LNCaP clone FGC (cell line): ENCODE measurements at regions not wholly inside any gene's neighbourhood (a gene's known extent, or its start where the extent isn't known, plus 50 kb on each side); places are given as distances from the start of the nearest gene placed in this dataset.

ENCODE experiments used
- DNase-seq: peaks from one replicate; pipeline ENCODE4 v3.0.0-alpha.2; 2011; ENCODE audit warnings: low read depth
- H3K4me3 ChIP-seq: 2 replicates; pipeline ENCODE4 v1.5.1; 2011; ENCODE audit warnings: mild to moderate bottlenecking, low read depth, low read length, control low read depth
- CTCF ChIP-seq: IDR thresholded peaks from 2 replicates; pipeline ENCODE4 v1.5.1; 2012; ENCODE audit warnings: mild to moderate bottlenecking; ENCODE audit not compliant: control insufficient read depth, insufficient read depth; ENCODE audit errors: extremely low read depth

- DNase-seq = no peak
- TF ChIP-seq CTCF = no peak
- H3K4me3 ChIP-seq = no peak overlapping the region
Observed at GRCh38 chr13:97822377-97822776, 131.1 kb upstream of the IPO5 start.

- TF ChIP-seq CTCF = no peak
- H3K4me3 ChIP-seq = no peak overlapping the region
- no peak for DNase-seq
Observed at GRCh38 chr13:97826421-97827012, 127.0 kb upstream of the IPO5 start.

- peak; percentile 31 for TF ChIP-seq CTCF
- no peak overlapping the region for H3K4me3 ChIP-seq
- DNase-seq = no peak
Observed at GRCh38 chr13:97834250-97834649, 119.2 kb upstream of the IPO5 start.

- TF ChIP-seq CTCF = no peak
- no peak for DNase-seq
- no peak overlapping the region for H3K4me3 ChIP-seq
Observed at GRCh38 chr13:97843189-97843588, 110.3 kb upstream of the IPO5 start.

- no peak overlapping the region for H3K4me3 ChIP-seq
- no peak for TF ChIP-seq CTCF
- DNase-seq = no peak
Observed at GRCh38 chr13:97844151-97844550, 109.3 kb upstream of the IPO5 start.

- no peak for DNase-seq
Observed at GRCh38 chr13:97848886-97849285, 104.6 kb upstream of the IPO5 start.

More at GRCh38 chr13:97848886-97849285, 104.6 kb upstream of the IPO5 start:
- H3K4me3 ChIP-seq = no peak overlapping the region
- TF ChIP-seq CTCF = no peak
